Right atrium auricular region (tissue), 2 donors: ENCODE measurements at regions not wholly inside any gene's neighbourhood (a gene's known extent, or its start where the extent isn't known, plus 50 kb on each side); places are given as distances from the start of the nearest gene placed in this dataset.
"Not testable (repeated sequence)": the region's sequence is repeated elsewhere in the genome, so short reads cannot be mapped to it uniquely, and the experiment has no call there.

Experiments used
- DNase-seq: peaks from one replicate; pipeline ENCODE4 v3.0.0-alpha.2; 2019; ENCODE audit warnings: low spot score
- H3K27ac ChIP-seq, 2 donors: fragments of 200-600 bp; sonication (generic); 1 replicate in 1 of 2; 2 replicates in 1 of 2; pipeline ENCODE4 v1.5.1; 2016 to 2019
- H3K27me3 ChIP-seq, 2 donors: fragments of 200-600 bp; sonication (generic); one replicate each; pipeline versions ENCODE4 v1.5.1 to v1.6.0; 2017 to 2019
- H3K36me3 ChIP-seq: fragments of 200-600 bp; sonication (generic); one replicate; pipeline ENCODE4 v1.5.1; 2016
- H3K4me1 ChIP-seq, 2 donors: fragments of 200-600 bp; sonication (generic); one replicate each; pipeline versions ENCODE4 v1.5.1 to v1.6.0; 2017 to 2019
- H3K4me3 ChIP-seq, 2 donors: fragments of 200-600 bp; sonication (generic); 1 replicate in 1 of 2; 2 replicates in 1 of 2; pipeline ENCODE4 v1.5.1; 2017 to 2019; ENCODE audit warnings: mild to moderate bottlenecking in 1 of 2, moderate library complexity in 1 of 2
- H3K9me3 ChIP-seq, 2 donors: fragments of 200-600 bp; sonication (generic); one replicate each; pipeline ENCODE4 v1.5.1; 2019
- CTCF ChIP-seq, 2 donors: fragments of 200-600 bp; sonication (generic); IDR thresholded peaks; one replicate each; pipeline ENCODE4 v1.5.1; 2019; ENCODE audit warnings: antibody characterized with exemption in 2 of 2

GRCh38 chr22:23498811-23499798 lies 81.0 kb downstream of the IGLL1 start:
- no peak for DNase-seq
- no peaks in the 10 kb centered on the region for H3K27me3 ChIP-seq

DNA sequence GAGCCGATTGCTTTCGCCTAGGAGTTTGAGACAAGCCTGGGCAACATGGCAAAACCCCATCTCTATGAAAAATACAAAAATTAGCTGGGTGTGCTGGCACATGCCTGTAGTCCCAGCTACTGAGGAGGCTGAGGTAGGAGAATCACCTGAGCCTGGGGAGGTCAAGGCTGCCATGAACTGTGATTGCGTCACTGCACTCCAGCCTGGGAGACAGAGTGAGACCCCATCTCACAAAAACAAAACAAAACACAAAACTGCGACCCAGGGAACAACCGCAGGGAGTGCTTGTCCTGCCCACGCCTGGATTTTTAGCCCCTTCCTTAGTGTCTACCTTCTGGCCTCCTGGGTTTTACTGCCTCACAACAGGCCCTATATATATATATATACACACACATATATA lies 82.2 kb downstream of the IGLL1 start:
- not testable (repeated sequence) for H3K27me3 ChIP-seq, H3K4me3 ChIP-seq, DNase-seq, H3K9me3 ChIP-seq, H3K27ac ChIP-seq, H3K4me1 ChIP-seq, H3K36me3 ChIP-seq

More at GRCh38 chr22:23498811-23499798, 81.0 kb downstream of the IGLL1 start:
- Histone ChIP-seq H3K9me3 (no peaks in the 10 kb centered on the region), H3K4me3 (no peak overlapping the region), H3K36me3 (no peaks in the 10 kb centered on the region), H3K4me1 (peaks cover 0 to 3% of the 10 kb centered on the region in 2 donors), H3K27ac (no peak overlapping the region)
- no peak for TF ChIP-seq CTCF (IDR thresholded peaks at IDR 0.05)

- no peak overlapping the region for H3K4me3 ChIP-seq
- DNase-seq = no peak
- no peaks in the 10 kb centered on the region for H3K9me3 ChIP-seq
- no peaks in the 10 kb centered on the region for H3K36me3 ChIP-seq
- no peaks in the 10 kb centered on the region for H3K4me1 ChIP-seq
- H3K27ac ChIP-seq = no peak overlapping the region
- TF ChIP-seq CTCF (IDR thresholded peaks at IDR 0.05) = no peak
- no peaks in the 10 kb centered on the region for H3K27me3 ChIP-seq
Measured at GRCh38 chr22:23497016-23497885, 82.8 kb downstream of the IGLL1 start.

GRCh38 chr22:23496445-23496833 lies 83.7 kb downstream of the IGLL1 start:
- Histone ChIP-seq H3K27ac (no peak overlapping the region), H3K4me1 (no peaks in the 10 kb centered on the region), H3K9me3 (no peaks in the 10 kb centered on the region), H3K36me3 (no peaks in the 10 kb centered on the region), H3K4me3 (no peak overlapping the region), H3K27me3 (no peaks in the 10 kb centered on the region)
- TF ChIP-seq CTCF (IDR thresholded peaks at IDR 0.05) = no peak
- DNase-seq = no peak

GRCh38 chr22:23495614-23496444 lies 84.3 kb downstream of the IGLL1 start:
- Histone ChIP-seq H3K9me3 (no peaks in the 10 kb centered on the region), H3K27me3 (no peaks in the 10 kb centered on the region), H3K4me1 (no peaks in the 10 kb centered on the region), H3K27ac (no peak overlapping the region), H3K4me3 (no peak overlapping the region), H3K36me3 (no peaks in the 10 kb centered on the region)
- no peak for TF ChIP-seq CTCF (IDR thresholded peaks at IDR 0.05)
- DNase-seq = no peak
